GM23248 (cell line): ENCODE measurements at regions not wholly inside any gene's neighbourhood (a gene's known extent, or its start where the extent isn't known, plus 50 kb on each side); places are given as distances from the start of the nearest gene placed in this dataset.

Experiments used
- EZH2 ChIP-seq: fragments of 200-600 bp; sonication (generic); IDR thresholded peaks from 2 replicates; pipeline ENCODE4 v1.6.1; 2018; ENCODE audit warnings: antibody characterized with exemption, mild to moderate bottlenecking; ENCODE audit not compliant: insufficient read depth, poor library complexity, severe bottlenecking
- EZH2phosphoT487 ChIP-seq: fragments of 200-600 bp; sonication (generic); IDR thresholded peaks from 2 replicates; pipeline ENCODE4 v1.6.1; 2018; ENCODE audit warnings: antibody characterized with exemption, moderate library complexity, mild to moderate bottlenecking, low read depth; ENCODE audit not compliant: insufficient read depth

DNA sequence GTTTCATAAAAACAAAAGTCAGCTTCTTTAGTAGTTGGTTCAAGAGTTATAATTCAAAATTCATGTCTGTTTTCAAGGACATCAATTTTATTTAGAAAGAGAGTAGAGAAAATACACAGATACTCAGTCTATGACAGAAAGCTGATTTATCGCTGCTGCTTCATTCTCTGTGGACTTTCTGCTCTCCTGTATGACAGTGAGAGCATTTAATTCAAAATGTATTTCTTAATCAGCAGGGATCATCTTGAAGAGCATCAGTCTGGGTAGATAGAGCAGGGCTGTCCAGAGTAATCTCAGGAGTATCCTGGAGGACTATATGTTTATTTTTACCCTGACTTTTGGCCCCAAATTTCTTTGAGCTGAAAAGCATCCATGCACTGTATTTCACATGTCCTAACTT lies 1676.7 kb downstream of the REEP3 start:
- TF ChIP-seq EZH2 (no peak), EZH2phosphoT487 (no peak)
